ENCODE measurements at regions not wholly inside any gene's neighbourhood (a gene's known extent, or its start where the extent isn't known, plus 50 kb on each side); places are given as distances from the start of the nearest gene placed in this dataset.

- no peak for DNase-seq (ENCODE audit: low spot score)
- intact Hi-C loops (cut with DNase I): no loop called here
Observed at GRCh38 chr16:65964752-65965151, 401.7 kb upstream of the CDH5 start.

GRCh38 chr16:65961476-65962143, 404.9 kb upstream of the CDH5 start:
- DNase-seq (ENCODE audit: low spot score): no peak
- intact Hi-C loops (cut with DNase I): no loop called here

- no peak for DNase-seq (ENCODE audit: low spot score)
- intact Hi-C loops (cut with DNase I): loop anchor here in 1 of 2 donors (1.0 kb wide), 1 partner anchor 14 kb away; no protein-coding TSS in a partner anchor
Observed at GRCh38 chr16:65959983-65960382, 406.5 kb upstream of the CDH5 start.

- intact Hi-C loops (cut with DNase I): no loop called here
- DNase-seq (ENCODE audit: low spot score): no peak
Observed at GRCh38 chr16:65958086-65958485, 408.4 kb upstream of the CDH5 start.

GRCh38 chr16:65956100-65956499, 410.4 kb upstream of the CDH5 start:
- no peak for DNase-seq (ENCODE audit: low spot score)

GRCh38 chr16:65954446-65954845, 412.0 kb upstream of the CDH5 start:
- no peak for DNase-seq (ENCODE audit: low spot score)
- intact Hi-C loops (cut with DNase I): no loop called here

More at GRCh38 chr16:65956100-65956499, 410.4 kb upstream of the CDH5 start:
- intact Hi-C loops (cut with DNase I): no loop called here

GRCh38 chr16:65950211-65950610, 416.3 kb upstream of the CDH5 start:
- DNase-seq (ENCODE audit: low spot score): no peak
- intact Hi-C loops (cut with DNase I): no loop called here

- no peak for DNase-seq (ENCODE audit: low spot score)
- intact Hi-C loops (cut with DNase I): no loop called here
Observed at GRCh38 chr16:65948361-65948760, 418.1 kb upstream of the CDH5 start.

GRCh38 chr16:65947951-65948350, 418.5 kb upstream of the CDH5 start:
- no peak for DNase-seq (ENCODE audit: low spot score)
- intact Hi-C loops (cut with DNase I): no loop called here

GRCh38 chr16:65945493-65945892, 421.0 kb upstream of the CDH5 start:
- intact Hi-C loops (cut with DNase I): no loop called here
- no peak for DNase-seq (ENCODE audit: low spot score)

- no peak for DNase-seq (ENCODE audit: low spot score)
- intact Hi-C loops (cut with DNase I): no loop called here
Observed at GRCh38 chr16:65944361-65944760, 422.1 kb upstream of the CDH5 start.

GRCh38 chr16:65940711-65941110, 425.8 kb upstream of the CDH5 start:
- no peak for DNase-seq (ENCODE audit: low spot score)
- intact Hi-C loops (cut with DNase I): no loop called here

- no peak for DNase-seq (ENCODE audit: low spot score)
- intact Hi-C loops (cut with DNase I): no loop called here
Observed at GRCh38 chr16:65938083-65938482, 428.4 kb upstream of the CDH5 start.

- no peak for DNase-seq (ENCODE audit: low spot score)
- intact Hi-C loops (cut with DNase I): no loop called here
Observed at GRCh38 chr16:65937455-65937854, 429.0 kb upstream of the CDH5 start.

- DNase-seq (ENCODE audit: low spot score): no peak
- intact Hi-C loops (cut with DNase I): no loop called here
Observed at GRCh38 chr16:65936096-65936495, 430.4 kb upstream of the CDH5 start.

GRCh38 chr16:65934443-65934842, 432.0 kb upstream of the CDH5 start:
- intact Hi-C loops (cut with DNase I): no loop called here
- DNase-seq (ENCODE audit: low spot score): no peak

- intact Hi-C loops (cut with DNase I): no loop called here
- DNase-seq (ENCODE audit: low spot score): no peak
Observed at GRCh38 chr16:65933703-65934102, 432.8 kb upstream of the CDH5 start.

GRCh38 chr16:65932350-65933072, 434.0 kb upstream of the CDH5 start:
- intact Hi-C loops (cut with DNase I): no loop called here
- no peak for DNase-seq (ENCODE audit: low spot score)

- DNase-seq (ENCODE audit: low spot score): no peak
- intact Hi-C loops (cut with DNase I): no loop called here
Observed at GRCh38 chr16:65922923-65923322, 443.6 kb upstream of the CDH5 start.

- intact Hi-C loops (cut with DNase I): no loop called here
- no peak for DNase-seq (ENCODE audit: low spot score)
Observed at GRCh38 chr16:65919986-65920376, 446.5 kb upstream of the CDH5 start.
